RPMI7951 (cell line): ENCODE measurements at regions not wholly inside any gene's neighbourhood (a gene's known extent, or its start where the extent isn't known, plus 50 kb on each side); places are given as distances from the start of the nearest gene placed in this dataset.
"Not testable (repeated sequence)": the region's sequence is repeated elsewhere in the genome, so short reads cannot be mapped to it uniquely, and the experiment has no call there.

Source experiments
- DNase-seq: peaks from one replicate; pipeline ENCODE4 v3.0.0-alpha.2; 2012; ENCODE audit warnings: low read depth

DNA sequence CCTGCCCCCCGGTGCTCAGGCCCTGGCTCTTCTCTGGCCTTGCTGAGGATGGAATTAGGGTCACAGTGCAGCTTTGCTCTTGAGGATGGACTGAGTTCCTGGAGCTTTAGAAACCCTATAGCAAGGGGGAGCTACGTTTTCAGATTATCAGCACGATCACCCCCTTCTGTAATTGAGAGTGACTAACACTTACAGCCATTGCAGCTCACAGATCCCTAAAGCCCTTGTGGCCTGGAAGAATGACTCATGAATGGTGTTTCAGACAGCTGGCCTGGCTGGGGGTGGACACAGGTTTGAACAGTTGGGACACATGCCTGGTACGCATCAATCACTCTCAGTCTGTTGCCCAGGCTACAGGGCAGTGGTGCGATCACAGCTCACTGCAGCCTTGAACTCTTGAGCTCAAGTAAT is 79.7 kb upstream of the IGFBP5 start:
- DNase-seq = peak; percentile 99

DNA sequence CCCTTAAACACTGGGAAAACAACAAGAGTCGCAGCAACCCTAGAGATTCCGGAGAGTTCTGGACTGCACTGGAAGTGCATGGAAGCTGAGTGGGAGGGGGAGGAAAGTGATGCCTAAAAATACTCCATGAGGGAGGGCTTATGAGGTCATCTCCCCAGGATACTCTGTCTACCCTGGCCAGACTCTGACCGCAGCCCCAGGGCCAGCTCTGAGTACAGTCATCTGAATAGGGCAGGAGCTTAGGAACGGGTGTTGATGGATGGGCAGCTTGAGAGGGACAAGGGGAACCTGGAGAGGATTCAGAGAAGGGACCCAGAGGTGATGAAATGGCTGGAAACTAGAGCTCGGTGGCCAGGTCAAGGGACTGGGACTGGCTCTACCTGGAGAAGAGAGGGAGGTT is 79.3 kb upstream of the IGFBP5 start:
- peak; percentile 99 for DNase-seq

DNA sequence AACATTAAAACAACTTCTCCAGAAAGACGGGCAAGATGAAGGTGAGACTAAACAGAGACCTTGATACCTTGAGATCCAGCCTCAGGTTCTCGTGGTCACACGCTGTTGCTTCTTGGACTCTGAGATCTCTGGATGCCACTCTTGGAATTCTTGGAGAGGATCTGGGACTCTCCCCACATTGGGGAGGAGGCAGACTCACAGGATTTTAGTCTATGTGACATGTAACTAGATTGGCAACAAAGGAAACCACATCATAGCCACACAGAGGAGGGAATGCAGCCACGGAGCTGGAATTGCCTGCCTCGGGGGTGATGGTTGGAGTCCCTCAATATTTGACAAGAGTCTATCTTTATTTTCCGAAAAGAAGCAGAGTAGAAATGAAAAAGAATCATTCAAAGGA is 78.8 kb upstream of the IGFBP5 start:
- DNase-seq = peak; percentile 88

DNA sequence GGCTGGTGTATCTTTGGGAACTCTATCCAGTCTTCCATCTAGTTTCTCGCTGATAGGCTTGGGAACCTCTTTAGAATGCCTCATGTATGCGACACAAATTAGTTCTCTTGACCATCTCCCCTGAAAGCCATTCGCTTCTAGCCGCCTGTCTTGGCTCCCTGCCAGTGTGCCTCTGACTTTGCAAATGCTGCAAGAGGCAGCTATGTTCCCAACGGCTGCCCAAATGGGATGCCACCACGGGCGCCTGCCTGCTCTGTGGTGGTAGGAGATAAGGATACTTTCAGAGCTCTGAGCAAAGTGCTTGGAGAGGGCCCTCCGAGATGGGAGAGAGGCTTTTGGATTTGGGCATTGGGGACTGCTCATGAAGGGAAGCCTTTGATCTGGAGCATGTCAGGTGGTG is 77.7 kb upstream of the IGFBP5 start:
- peak; percentile 25 for DNase-seq

DNA sequence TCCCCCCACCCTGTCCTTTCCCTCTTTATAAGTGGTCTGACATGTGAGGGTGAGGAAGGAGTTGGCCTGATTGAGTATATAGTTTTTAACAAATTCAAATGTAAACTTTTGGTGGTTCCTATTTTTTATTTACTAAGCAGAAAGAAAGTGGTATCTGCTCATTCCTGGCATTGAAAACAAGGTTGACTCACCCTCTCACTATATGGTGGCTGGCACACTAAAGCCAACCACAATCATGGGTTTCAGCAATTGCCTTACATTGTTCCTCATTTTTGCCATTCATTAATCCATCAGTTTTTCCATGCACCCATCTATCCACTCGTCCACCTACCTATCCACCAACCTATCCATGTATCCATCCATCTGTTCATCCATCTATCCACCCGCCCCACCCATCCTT is 75.4 kb upstream of the IGFBP5 start:
- no peak for DNase-seq

DNA sequence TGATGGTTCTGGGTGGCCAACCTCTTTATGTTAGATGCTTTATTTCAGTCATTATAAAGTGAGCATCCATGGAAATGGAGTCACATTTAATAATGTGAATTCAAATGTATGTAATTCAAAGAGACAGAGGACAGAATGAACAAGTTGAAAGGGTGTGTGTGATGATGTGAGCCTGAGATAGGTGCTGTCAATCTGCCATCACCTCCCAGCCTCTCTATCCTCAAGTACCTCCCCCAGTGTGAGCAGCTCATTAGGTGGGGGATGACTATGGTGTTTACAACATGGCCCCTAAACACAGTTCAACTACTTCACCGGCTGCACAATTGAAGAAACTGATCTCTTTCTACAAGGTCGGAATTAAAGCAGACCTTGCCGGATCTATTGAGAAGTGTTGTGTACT is 74.7 kb upstream of the IGFBP5 start:
- no peak for DNase-seq

DNA sequence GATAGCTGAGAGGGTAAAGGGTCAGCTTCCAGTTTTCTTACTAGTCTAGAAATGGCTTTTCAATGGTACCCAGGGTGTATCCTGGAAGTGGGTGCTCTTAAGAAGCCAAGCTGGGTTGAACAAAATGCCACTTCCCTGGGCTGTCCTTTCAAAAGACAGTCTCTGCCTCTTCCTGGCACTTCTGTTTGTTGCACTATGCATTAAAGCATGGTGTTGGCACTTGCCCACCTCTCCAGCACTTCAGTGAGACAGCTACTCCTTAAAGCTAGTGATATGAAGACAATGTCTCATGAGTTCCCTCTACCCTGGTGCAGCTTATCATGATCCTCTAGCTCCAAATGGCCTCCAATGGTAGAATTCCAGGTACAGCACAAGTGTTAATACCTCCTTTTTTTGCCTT is 74.3 kb upstream of the IGFBP5 start:
- no peak for DNase-seq

DNA sequence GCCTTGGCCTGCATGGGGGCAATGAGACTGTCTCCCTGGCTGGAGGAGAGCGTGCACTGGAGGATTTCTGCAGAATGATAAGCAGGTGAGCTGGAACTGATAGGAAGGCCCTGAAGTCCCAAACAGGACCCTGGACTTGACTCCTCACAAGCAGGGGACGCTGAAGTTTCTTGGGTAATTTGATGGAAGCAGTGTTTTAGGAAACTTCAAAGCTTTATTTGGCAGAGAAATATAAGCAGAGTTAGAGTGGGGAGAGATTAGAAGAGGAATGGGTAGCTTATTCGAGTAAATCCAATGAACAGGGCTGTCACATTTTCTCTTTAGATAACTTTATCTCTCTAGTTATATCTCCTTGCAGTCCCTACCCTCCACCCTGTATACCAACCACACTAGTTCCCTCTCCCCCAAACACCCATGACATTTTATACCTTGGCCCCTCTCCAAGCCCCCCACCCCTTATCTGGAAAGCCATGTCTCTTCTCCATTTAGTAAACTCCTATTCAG is 73.6 kb upstream of the IGFBP5 start:
- DNase-seq = no peak

DNA sequence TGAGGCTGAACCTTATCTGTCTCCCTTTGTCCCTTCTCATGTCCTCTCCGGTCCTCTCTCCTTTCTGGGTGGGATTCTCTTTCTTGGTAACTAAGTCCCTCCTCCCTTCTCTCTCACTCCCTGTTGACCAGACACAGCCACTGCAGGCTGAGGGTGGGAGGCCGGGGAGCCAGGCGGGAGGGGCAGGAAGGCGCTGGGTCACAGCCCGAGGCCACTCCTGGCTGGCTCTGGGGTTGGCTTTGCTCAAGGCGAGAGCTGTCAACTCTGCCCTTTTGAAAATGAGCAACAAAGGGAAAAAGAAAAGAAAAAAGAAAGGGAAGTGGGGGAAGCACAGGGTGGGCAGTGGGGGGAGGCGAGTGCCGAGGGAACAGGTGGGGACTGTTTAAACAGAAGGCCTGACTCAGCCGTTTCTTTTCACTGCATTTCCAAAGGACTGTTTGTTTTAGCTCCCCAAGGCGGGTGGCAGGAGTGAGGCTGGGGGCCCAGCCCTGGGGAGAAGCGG is 70.5 kb upstream of the IGFBP5 start:
- DNase-seq = peak; percentile 39

DNA sequence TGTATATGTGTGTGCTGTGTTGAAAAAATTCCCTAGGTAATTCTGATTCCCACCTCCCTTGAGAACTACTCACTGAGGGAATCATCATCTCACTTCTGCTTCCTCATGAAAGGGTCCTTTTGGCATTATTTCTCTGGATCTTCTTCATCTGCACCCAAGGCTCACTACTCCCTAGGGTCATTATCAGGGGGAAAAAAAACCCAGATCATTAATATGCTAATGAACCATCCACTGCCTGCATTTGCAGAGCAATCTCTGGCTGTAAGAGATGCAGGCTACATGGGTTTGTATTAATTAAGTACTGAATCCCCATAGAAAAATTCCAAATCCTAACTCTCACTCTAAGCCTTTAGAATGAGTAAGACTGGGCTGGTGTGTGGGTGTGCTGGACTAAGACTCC is 68.0 kb upstream of the IGFBP5 start:
- no peak for DNase-seq

DNA sequence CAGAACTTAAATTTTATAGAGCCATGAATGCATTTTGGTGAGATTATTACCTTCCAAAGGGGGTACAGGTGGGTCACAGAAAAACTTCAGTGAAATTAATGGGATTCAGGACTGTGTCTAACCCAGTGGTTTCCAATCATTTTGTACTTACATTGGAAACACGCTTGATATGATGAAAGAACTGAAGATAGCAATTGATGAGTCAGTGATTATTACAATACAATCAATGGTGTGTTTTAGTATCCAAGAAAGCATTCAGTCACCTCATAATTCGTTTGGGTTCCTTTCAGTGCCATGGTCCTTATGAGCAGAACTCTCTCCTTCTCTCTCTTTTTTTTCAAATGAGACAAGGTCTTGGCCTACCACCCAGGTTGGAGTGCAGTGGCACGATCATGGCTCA is 66.5 kb upstream of the IGFBP5 start:
- no peak for DNase-seq

DNA sequence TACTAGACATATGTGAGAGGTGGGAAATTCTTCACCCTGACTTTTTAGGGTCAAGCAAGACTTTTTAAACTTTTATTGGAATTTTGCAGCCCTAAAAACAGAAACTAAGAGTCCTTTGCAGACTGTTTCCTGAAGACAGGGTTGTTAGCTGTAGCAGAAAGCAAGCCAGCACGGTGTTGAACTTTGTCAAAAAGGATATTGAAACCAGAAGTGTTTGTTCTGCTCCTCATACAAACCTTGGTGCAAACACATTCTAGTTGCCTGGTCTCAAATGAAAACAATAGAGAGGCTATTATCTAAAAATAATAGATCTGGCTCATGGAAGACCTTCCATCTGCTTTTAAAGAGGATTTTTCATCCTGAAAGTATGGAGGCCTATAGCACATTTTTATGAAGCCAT is 65.8 kb upstream of the IGFBP5 start:
- no peak for DNase-seq

DNA sequence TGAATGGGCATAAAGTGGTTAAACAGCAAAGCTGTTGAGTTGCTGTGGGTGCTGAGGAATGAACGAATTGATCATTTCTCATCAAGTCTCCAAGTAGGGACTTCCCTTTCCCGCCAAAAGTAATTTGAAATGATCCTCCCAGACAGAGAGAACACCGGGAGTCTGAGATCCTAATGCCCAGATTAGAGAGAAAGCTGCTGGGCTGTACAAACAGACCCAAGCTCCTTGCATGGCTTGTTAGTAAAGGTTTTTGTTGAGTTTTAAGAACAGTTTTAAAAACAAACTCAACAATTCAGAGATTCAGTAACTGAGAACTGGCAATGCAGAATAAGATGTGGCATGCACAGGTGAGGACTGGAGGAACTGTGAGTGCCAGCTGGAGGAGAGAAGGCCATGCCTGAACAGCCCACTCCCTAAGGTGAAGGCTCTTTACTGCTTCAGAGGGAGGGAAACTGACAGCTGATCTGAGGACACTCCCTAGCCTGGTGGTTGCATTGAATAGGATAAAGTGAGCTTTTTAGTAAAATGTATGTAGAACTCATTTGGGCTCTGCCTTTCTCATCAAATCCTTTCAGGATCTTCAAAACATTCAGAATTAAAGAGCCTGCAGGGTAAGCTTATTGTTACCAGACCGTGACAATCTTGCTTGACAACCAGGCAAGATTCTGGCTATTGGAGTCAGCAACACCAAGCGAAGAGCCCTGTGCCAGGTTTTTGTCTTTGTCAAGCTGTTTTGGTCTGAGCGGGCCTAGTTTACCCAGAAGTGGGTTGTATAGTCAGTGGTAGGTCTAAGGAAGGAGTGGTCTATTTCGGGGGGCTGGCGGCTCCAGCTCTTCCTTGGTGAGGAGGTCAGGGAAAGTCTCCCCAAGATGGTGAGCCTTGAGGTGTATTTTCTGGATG is 63.2 kb upstream of the IGFBP5 start:
- DNase-seq = no peak

DNA sequence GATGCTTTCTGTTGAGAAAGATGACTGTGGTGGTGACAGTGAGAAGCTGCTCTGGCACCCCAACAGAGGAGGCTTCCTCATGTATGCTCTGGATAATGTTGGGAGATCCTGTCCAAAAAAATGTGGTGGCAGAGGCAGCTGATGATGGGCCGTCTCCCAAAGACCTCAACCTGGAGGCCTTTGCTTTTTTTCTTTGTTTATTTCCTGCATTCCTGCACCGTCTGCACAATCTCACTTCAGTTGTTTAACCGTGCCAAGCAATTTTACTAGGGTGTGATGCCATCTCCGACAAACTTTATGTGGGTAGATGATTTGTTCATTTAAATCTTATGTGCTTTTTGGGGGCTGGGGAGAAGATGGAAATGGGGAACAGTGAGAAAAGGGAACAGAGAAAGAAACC is 62.2 kb upstream of the IGFBP5 start:
- DNase-seq = no peak

DNA sequence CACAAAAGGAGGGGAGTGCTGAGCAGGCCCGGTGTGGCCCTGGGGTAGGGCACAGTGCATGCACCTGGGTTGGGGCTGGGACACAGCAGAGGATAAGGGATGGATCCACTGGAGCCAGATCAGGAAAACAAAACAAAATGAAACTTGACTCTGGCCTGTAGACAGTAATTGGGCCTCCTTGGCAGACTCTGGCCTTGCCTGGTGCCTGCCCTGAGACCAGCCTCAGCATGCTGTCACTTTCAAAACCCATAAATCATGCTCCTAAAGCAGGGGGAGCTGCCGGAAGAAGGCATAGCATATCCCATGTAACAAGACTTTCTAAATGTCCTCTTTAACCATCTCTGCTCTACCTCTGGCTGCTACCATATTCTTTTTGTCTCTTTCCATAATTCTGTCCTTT is 61.1 kb upstream of the IGFBP5 start:
- no peak for DNase-seq

DNA sequence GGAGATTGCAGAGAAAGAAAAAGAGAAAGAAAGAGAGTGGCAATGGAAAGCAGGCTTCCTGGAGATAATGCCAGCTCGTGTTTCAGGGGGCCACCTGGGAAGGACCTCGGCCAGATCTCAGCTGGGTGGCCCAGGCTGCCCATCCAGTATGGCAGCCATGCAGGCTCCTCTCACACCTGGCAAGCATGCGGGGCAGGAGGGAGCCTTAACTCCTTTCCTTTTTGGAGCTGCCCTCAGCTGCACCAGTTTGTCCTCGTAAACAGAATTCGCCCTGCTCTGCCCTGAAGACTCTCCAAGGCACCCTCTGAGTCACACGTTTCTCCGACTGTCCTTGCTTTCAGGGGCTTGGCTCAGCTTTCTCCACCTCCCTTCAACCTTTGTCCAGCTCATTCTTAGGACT is 59.5 kb upstream of the IGFBP5 start:
- no peak for DNase-seq

DNA sequence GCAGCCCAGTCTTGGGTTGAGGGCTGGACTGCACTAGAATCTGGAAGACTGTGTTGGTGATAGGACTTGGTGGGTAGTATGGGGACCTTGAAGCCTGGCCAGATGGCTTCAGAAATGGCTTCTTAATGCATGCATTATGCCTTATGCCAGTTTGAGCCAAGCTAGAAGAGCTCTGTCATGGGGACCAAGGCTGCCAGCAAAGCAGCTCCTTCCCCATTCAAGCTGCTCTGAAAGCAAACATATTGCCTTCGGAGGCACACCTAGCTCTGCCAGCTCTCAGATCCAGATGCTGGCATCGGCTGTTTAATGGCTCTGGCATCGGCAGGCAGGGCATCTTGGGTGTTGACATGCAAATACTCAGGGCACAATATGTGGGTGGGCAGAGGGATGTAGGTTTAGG is 59.0 kb upstream of the IGFBP5 start:
- no peak for DNase-seq

DNA sequence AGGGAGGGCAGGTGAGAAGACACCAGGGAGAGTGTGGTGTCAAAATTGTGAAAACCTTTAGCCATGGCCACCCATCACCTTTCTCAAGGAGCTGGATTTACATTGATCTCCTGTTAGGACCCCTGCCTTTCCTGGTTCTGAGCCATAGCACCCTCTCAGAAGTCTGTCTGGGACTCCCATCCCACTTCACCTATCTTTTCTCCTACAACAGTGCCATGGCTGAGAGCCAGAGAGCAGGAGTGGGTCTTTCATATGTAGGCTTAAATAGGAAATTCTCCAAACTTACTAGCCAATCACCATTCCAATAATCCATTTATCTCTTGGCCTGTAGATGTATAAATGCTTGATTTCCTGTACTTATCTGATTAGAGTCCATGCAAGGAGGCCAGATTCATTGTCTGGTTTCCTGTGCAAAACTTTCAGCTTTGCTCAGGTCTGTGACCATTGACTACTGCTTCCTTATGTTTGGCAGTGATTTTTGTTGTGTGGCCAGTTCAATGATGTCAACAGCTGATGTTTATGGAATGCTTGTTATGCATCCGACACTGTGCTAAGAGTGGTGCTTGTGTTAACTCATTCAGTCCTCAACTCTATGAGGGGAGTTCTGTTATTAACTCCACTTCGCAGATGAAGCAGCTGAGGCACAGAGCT is 57.6 kb upstream of the IGFBP5 start:
- DNase-seq = no peak

DNA sequence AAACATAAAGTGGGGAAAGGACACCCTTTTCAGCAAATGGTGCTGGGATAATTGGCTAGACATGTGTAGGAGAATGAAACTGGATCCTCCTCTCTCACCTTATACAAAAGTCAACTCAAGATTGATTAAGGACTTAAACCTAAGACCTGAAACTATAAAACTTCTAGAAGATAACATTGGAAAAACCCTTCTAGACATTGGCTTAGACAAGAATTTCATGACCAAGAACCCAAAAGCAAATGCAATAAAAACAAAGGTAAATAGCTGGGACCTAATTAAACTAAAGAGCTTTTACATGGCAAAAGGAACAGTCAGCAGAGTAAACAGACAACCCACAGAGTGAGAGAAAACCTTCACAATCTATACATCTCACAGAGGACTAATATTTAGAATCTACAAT is 55.4 kb upstream of the IGFBP5 start:
- DNase-seq = not testable (repeated sequence)

DNA sequence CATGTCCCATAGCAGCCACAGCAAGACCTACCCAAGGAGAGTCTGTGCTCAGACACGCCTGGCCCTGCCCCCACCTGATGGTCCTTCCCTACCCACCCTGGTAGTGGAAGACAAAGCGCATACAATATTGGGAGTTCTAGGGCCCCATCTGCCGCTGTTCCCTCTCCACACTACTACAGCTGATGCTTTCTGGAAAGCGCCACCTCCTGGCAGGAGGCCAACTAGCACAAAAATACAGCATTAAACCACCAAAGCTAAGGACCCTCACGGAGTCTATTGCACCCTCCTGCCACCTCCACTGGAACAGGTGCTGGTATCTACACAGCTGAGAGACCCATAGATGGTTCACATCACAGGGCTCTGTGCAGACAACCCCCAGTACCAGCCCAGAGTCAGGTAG is 50.9 kb upstream of the IGFBP5 start:
- not testable (repeated sequence) for DNase-seq

DNA sequence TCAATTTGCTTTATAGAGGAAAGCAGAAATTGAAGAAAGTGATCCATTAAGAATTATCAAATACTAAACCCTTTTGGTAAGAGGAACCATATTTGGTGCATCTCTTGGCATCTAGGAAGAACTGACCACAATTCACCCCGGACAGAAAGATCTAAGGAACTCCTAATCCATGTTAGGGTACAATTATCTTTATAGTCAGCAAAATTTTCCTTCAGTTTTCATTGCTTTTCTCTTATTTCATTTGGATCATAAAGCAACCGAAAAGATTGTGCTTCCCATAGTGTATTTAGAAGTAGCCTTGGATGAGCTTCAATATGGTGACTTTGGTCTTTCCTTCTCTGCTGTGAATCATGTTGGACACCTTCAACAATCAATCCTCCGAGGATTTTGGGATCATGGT is 50.1 kb upstream of the IGFBP5 start:
- DNase-seq = no peak
